ENCODE measurements at regions not wholly inside any gene's neighbourhood (a gene's known extent, or its start where the extent isn't known, plus 50 kb on each side); places are given as distances from the start of the nearest gene placed in this dataset.

GRCh38 chr2:8548619-8549150, 133.2 kb upstream of the ID2 start:
- TF ChIP-seq EZH2 (IDR thresholded peaks at IDR 0.05; ENCODE audit: insufficient read depth, poor library complexity, severe bottlenecking), result no peak
- TF ChIP-seq EZH2phosphoT487 (IDR thresholded peaks at IDR 0.05; ENCODE audit: insufficient read depth, low read depth), result no peak
- no peaks in the 10 kb centered on the region for H3K27me3 ChIP-seq (replicated peaks; ENCODE audit: insufficient read depth)
- H3K79me2 ChIP-seq (ENCODE audit: insufficient read depth), result no peaks in the 10 kb centered on the region
- peaks cover 17% of the 10 kb centered on the region for H3K4me1 ChIP-seq (ENCODE audit: insufficient read depth)
- H3K9ac ChIP-seq, result no peak overlapping the region
- WGBS, 2 experiments (ENCODE audit: low coverage in 1 of 2, low lambda C conversion rate in 2 of 2, missing lambda C conversion rate in 2 of 2), result 93 to 97% methylated on average over 6 of the region's 6 CpGs
- no peak overlapping the region for H3K27ac ChIP-seq
- in situ Hi-C loops (cut with MboI), result no loop called here
- H3K4me3 ChIP-seq, result no peak overlapping the region
- H4K20me1 ChIP-seq (ENCODE audit: insufficient read depth), result no peaks in the 10 kb centered on the region
- DNase-seq, result no peak
- no peak overlapping the region for H3K4me2 ChIP-seq (ENCODE audit: unreplicated experiment)
- no peaks in the 10 kb centered on the region for H3K36me3 ChIP-seq (ENCODE audit: low read depth)
- H3F3A ChIP-seq (ENCODE audit: insufficient read depth), result peaks cover 10% of the 10 kb centered on the region
- H3K9me3 ChIP-seq (ENCODE audit: low read depth), result no peaks in the 10 kb centered on the region
- H3K9me2 ChIP-seq (ENCODE audit: insufficient read depth), result no peaks in the 10 kb centered on the region
- no peak overlapping the region for H2AFZ ChIP-seq

GRCh38 chr2:8549273-8549922, 132.5 kb upstream of the ID2 start:
- no peak overlapping the region for H3K4me3 ChIP-seq
- H3K9me2 ChIP-seq (ENCODE audit: insufficient read depth), result no peaks in the 10 kb centered on the region
- H3K4me1 ChIP-seq (ENCODE audit: insufficient read depth), result peaks cover 10% of the 10 kb centered on the region
- no peaks in the 10 kb centered on the region for H4K20me1 ChIP-seq (ENCODE audit: insufficient read depth)
- no peaks in the 10 kb centered on the region for H3K9me3 ChIP-seq (ENCODE audit: low read depth)
- 84 to 86% methylated on average over 11 of the region's 11 CpGs for WGBS, 2 experiments (ENCODE audit: low coverage in 1 of 2, low lambda C conversion rate in 2 of 2, missing lambda C conversion rate in 2 of 2)
- no peak overlapping the region for H3K27ac ChIP-seq
- no peaks in the 10 kb centered on the region for H3K27me3 ChIP-seq (replicated peaks; ENCODE audit: insufficient read depth)
- H3K9ac ChIP-seq, result no peak overlapping the region
- H3K79me2 ChIP-seq (ENCODE audit: insufficient read depth), result no peaks in the 10 kb centered on the region
- H3F3A ChIP-seq (ENCODE audit: insufficient read depth), result peaks cover 4% of the 10 kb centered on the region
- no peak overlapping the region for H2AFZ ChIP-seq
- in situ Hi-C loops (cut with MboI), result no loop called here
- no peaks in the 10 kb centered on the region for H3K36me3 ChIP-seq (ENCODE audit: low read depth)
- DNase-seq, result no peak
- TF ChIP-seq EZH2 (IDR thresholded peaks at IDR 0.05; ENCODE audit: insufficient read depth, poor library complexity, severe bottlenecking) (no peak), EZH2phosphoT487 (IDR thresholded peaks at IDR 0.05; ENCODE audit: insufficient read depth, low read depth) (no peak)
- no peak overlapping the region for H3K4me2 ChIP-seq (ENCODE audit: unreplicated experiment)

GRCh38 chr2:8549942-8550341, 131.9 kb upstream of the ID2 start:
- Histone ChIP-seq H3K27ac (no peak overlapping the region), H3K4me3 (no peak overlapping the region), H3K9me2 (ENCODE audit: insufficient read depth) (no peaks in the 10 kb centered on the region), H4K20me1 (ENCODE audit: insufficient read depth) (no peaks in the 10 kb centered on the region), H3K79me2 (ENCODE audit: insufficient read depth) (no peaks in the 10 kb centered on the region), H3K36me3 (ENCODE audit: low read depth) (no peaks in the 10 kb centered on the region), H3K9me3 (ENCODE audit: low read depth) (no peaks in the 10 kb centered on the region), H3F3A (ENCODE audit: insufficient read depth) (no peaks in the 10 kb centered on the region; the same call in 1 of the 2 replicates), H3K27me3 (replicated peaks; ENCODE audit: insufficient read depth) (no peaks in the 10 kb centered on the region), H2AFZ (no peak overlapping the region), H3K9ac (no peak overlapping the region), H3K4me2 (ENCODE audit: unreplicated experiment) (no peak overlapping the region), H3K4me1 (ENCODE audit: insufficient read depth) (peaks cover 6% of the 10 kb centered on the region)
- TF ChIP-seq EZH2phosphoT487 (IDR thresholded peaks at IDR 0.05; ENCODE audit: insufficient read depth, low read depth) (no peak), EZH2 (IDR thresholded peaks at IDR 0.05; ENCODE audit: insufficient read depth, poor library complexity, severe bottlenecking) (no peak)
- no peak for DNase-seq
- in situ Hi-C loops (cut with MboI), result no loop called here
- WGBS, 2 experiments (ENCODE audit: low coverage in 1 of 2, low lambda C conversion rate in 2 of 2, missing lambda C conversion rate in 2 of 2), result 91 to 92% methylated on average over 4 of the region's 4 CpGs

GRCh38 chr2:8550481-8550880, 131.4 kb upstream of the ID2 start:
- Histone ChIP-seq H3K4me2 (ENCODE audit: unreplicated experiment) (no peak overlapping the region), H3K9me3 (ENCODE audit: low read depth) (no peaks in the 10 kb centered on the region), H3K4me1 (ENCODE audit: insufficient read depth) (peaks cover 1% of the 10 kb centered on the region), H3K79me2 (ENCODE audit: insufficient read depth) (no peaks in the 10 kb centered on the region), H3K9me2 (ENCODE audit: insufficient read depth) (no peaks in the 10 kb centered on the region), H2AFZ (no peak overlapping the region), H4K20me1 (ENCODE audit: insufficient read depth) (no peaks in the 10 kb centered on the region), H3F3A (ENCODE audit: insufficient read depth) (no peaks in the 10 kb centered on the region; the same call in 1 of the 2 replicates), H3K27me3 (replicated peaks; ENCODE audit: insufficient read depth) (no peaks in the 10 kb centered on the region), H3K4me3 (no peak overlapping the region), H3K36me3 (ENCODE audit: low read depth) (no peaks in the 10 kb centered on the region), H3K9ac (no peak overlapping the region), H3K27ac (no peak overlapping the region)
- TF ChIP-seq EZH2 (IDR thresholded peaks at IDR 0.05; ENCODE audit: insufficient read depth, poor library complexity, severe bottlenecking) (no peak), EZH2phosphoT487 (IDR thresholded peaks at IDR 0.05; ENCODE audit: insufficient read depth, low read depth) (no peak)
- in situ Hi-C loops (cut with MboI), result no loop called here
- no peak for DNase-seq
- 85 to 91% methylated on average over 10 of the region's 10 CpGs for WGBS, 2 experiments (ENCODE audit: low coverage in 1 of 2, low lambda C conversion rate in 2 of 2, missing lambda C conversion rate in 2 of 2)

All from GM23248 (cell line).